GM12874 (cell line): ENCODE measurements at regions not wholly inside any gene's neighbourhood (a gene's known extent, or its start where the extent isn't known, plus 50 kb on each side); places are given as distances from the start of the nearest gene placed in this dataset.

Experiments used
- TF ChIP-seq, protein P1 (sequence below): IDR thresholded peaks from 2 replicates; pipeline ENCODE4 v1.5.1; 2011; ENCODE audit warnings: low read depth, mild to moderate bottlenecking, control low read depth, low read length, moderate library complexity; ENCODE audit not compliant: insufficient read depth

DNA sequence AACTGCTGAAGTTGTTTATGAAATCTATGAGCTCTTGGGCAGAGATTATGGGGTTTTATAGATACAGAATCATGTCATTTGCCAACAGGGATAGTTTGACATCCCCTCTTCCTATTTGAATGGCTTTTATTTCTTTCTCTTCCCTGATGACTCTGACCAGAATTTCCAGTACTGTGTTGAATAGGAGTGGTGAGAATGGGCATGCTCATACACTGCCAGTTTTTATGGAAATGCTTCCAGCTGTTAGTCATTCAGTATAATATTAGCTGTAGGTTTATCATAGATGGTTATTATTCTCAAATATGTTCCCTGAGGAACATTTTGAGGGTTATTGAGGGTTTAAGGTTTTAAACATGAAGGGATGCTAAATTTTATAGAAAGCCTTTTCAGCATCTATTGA, 121.2 kb downstream of the NR4A2 start:
- TF ChIP-seq, protein P1, sequence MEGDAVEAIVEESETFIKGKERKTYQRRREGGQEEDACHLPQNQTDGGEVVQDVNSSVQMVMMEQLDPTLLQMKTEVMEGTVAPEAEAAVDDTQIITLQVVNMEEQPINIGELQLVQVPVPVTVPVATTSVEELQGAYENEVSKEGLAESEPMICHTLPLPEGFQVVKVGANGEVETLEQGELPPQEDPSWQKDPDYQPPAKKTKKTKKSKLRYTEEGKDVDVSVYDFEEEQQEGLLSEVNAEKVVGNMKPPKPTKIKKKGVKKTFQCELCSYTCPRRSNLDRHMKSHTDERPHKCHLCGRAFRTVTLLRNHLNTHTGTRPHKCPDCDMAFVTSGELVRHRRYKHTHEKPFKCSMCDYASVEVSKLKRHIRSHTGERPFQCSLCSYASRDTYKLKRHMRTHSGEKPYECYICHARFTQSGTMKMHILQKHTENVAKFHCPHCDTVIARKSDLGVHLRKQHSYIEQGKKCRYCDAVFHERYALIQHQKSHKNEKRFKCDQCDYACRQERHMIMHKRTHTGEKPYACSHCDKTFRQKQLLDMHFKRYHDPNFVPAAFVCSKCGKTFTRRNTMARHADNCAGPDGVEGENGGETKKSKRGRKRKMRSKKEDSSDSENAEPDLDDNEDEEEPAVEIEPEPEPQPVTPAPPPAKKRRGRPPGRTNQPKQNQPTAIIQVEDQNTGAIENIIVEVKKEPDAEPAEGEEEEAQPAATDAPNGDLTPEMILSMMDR: no peak

GRCh38 chr2:156206355-156206754, 126.2 kb downstream of the NR4A2 start:
- TF ChIP-seq, protein P1: no peak

DNA sequence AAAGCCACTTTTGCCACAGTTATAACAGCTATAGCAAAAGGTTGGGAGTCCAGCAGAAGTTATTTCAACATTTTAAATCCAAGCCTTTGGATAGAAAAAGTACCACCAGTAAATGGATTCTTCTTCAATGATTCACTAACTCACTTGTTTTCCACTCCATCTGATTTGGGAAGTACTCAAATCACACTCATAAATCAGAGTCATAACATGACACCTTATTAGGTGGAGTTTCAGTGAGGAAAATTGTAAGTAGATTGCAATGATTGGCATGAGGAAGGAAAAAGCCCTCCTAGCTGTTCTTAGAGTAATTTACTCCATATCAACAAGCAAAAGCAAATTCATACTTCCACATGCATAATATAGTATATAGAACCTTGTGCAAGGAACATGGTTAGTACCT, 132.9 kb downstream of the NR4A2 start:
- TF ChIP-seq, protein P1: no peak

- TF ChIP-seq, protein P1: no peak
These were observed 136.5 kb downstream of the NR4A2 start for GRCh38 chr2:156196031-156196430.

DNA sequence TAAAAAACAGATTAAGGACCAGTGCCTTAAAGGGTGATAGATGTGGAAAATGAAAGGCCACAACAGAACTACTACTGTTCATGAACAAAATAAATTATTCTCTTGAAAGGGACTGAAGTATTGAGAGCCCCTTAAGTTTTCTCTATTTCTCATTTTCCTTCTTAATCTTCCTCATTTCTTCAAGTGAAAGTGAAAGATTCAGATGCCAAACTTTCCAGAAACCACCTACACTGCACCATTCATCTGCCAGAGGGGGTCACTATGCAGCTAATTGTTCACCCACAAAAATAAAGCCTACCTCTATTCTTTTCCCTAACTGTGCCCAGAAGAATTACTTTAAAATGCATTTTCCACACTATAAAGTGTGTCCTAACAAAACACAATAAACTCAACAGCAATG, 140.1 kb downstream of the NR4A2 start:
- TF ChIP-seq, protein P1: 0 out of 2 replicates have a peak, but pooled peaks have one; percentile 8

DNA sequence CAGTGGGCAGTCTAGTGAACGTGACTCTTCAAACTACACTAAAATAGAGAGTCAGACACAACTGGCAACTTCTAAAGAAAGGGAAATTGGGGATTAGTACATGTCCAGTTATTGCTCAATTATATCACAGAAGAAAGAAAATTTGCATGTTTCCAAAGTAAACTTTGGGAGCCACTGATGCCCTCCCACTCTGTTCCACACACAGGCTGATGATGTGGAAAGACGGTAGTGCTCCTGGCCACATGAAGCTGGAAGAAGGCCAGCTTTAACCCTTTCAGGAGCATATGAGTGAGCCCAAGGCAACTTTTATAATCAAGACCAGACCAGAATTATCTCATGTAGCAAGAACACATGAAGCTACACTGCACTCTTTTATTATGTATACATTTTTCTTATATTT, 141.0 kb downstream of the NR4A2 start:
- TF ChIP-seq, protein P1: no peak

- TF ChIP-seq, protein P1: no peak
These were observed 142.0 kb downstream of the NR4A2 start for GRCh38 chr2:156190517-156190916.

- TF ChIP-seq, protein P1: no peak
These were observed 142.9 kb downstream of the NR4A2 start for GRCh38 chr2:156189584-156189983.
